ENCODE measurements at regions not wholly inside any gene's neighbourhood (a gene's known extent, or its start where the extent isn't known, plus 50 kb on each side); places are given as distances from the start of the nearest gene placed in this dataset.

DNA sequence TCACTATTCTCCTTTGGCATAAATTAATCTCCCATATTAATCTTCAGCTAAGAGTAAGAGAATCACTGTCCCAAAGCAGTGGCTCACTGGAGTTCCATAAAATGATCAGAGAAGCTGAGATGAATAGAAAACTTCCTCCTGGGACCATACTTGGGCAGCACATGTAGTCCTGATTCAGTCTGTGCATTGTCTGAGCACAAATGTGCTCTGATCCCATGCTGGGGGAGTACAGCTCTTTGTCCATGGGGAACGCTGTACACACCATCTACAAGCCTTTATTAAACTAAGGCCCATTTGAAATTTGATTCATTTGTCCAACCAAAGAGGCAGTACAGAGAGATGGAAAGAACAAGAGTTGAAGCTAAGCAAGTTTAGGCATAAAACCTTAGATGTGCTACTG, 147.4 kb upstream of the PGR start:
- no peak for TF ChIP-seq CTCF (IDR thresholded peaks at IDR 0.05; ENCODE audit: poor library complexity, severe bottlenecking)
- no peak for TF ChIP-seq POLR2AphosphoS5 (IDR thresholded peaks at IDR 0.05)

Data from neural cell (in vitro differentiated cells).